Trophoblast cell (in vitro differentiated cells and primary cell): ENCODE measurements at regions not wholly inside any gene's neighbourhood (a gene's known extent, or its start where the extent isn't known, plus 50 kb on each side); places are given as distances from the start of the nearest gene placed in this dataset.

Experiments
- DNase-seq, 2 donors: peaks; one replicate each; pipeline ENCODE4 v3.0.0-alpha.2; 2016
- H2AFZ ChIP-seq: 2 replicates; pipeline ENCODE4 v1.6.1; 2013; ENCODE audit warnings: low read length, moderate library complexity, mild to moderate bottlenecking; ENCODE audit not compliant: insufficient read depth, poor library complexity
- H2AK5ac ChIP-seq: 2 replicates; pipeline ENCODE4 v1.6.1; 2013; ENCODE audit warnings: mild to moderate bottlenecking, low read length
- H2BK120ac ChIP-seq: 2 replicates; pipeline ENCODE4 v1.6.1; 2013; ENCODE audit warnings: low read length, mild to moderate bottlenecking, moderate library complexity; ENCODE audit not compliant: insufficient read depth, poor library complexity
- H2BK12ac ChIP-seq: 2 replicates; pipeline ENCODE4 v1.6.1; 2013; ENCODE audit warnings: mild to moderate bottlenecking, low read length, moderate library complexity
- H2BK5ac ChIP-seq: 2 replicates; pipeline ENCODE4 v1.6.1; 2013; ENCODE audit warnings: low read length, low read depth, moderate library complexity, mild to moderate bottlenecking; ENCODE audit not compliant: poor library complexity
- H3K14ac ChIP-seq: 2 replicates; pipeline ENCODE4 v1.6.1; 2013; ENCODE audit warnings: mild to moderate bottlenecking, low read length
- H3K18ac ChIP-seq: 2 replicates; pipeline ENCODE4 v1.6.1; 2013; ENCODE audit warnings: mild to moderate bottlenecking, low read length
- H3K23ac ChIP-seq: 2 replicates; pipeline ENCODE4 v1.6.1; 2013; ENCODE audit warnings: low read length
- H3K27ac ChIP-seq: 2 replicates; pipeline ENCODE4 v1.5.1; 2013; ENCODE audit warnings: low read depth, mild to moderate bottlenecking, inconsistent platforms, low read length, moderate library complexity
- H3K27me3 ChIP-seq: 2 replicates; pipeline ENCODE4 v1.6.1; 2013; ENCODE audit warnings: inconsistent platforms, mild to moderate bottlenecking, low read length, moderate library complexity; ENCODE audit not compliant: insufficient read depth
- H3K36me3 ChIP-seq, 2 experiments: 1 replicate in 1 of 2; 2 replicates in 1 of 2; pipeline ENCODE4 v1.6.1; 2013; ENCODE audit warnings: low read length in 2 of 2, mild to moderate bottlenecking in 2 of 2, moderate library complexity in 1 of 2; ENCODE audit not compliant: insufficient read depth in 2 of 2, control insufficient read depth in 1 of 2
- H3K4ac ChIP-seq: 2 replicates; pipeline ENCODE4 v1.6.1; 2013; ENCODE audit warnings: low read depth, mild to moderate bottlenecking, low read length, moderate library complexity
- H3K4me1 ChIP-seq, 2 experiments: 1 replicate in 1 of 2; 2 replicates in 1 of 2; pipeline ENCODE4 v1.6.1; 2013; ENCODE audit warnings: low read length in 2 of 2, mild to moderate bottlenecking in 2 of 2, moderate library complexity in 1 of 2; ENCODE audit not compliant: insufficient read depth in 2 of 2, control insufficient read depth in 1 of 2
- H3K4me2 ChIP-seq: 2 replicates; pipeline ENCODE4 v1.6.1; 2013; ENCODE audit warnings: inconsistent platforms, mild to moderate bottlenecking, low read length, moderate library complexity
- H3K4me3 ChIP-seq: 2 replicates; pipeline ENCODE4 v1.5.1; 2013; ENCODE audit warnings: mild to moderate bottlenecking, low read depth, low read length, inconsistent platforms
- H3K79me1 ChIP-seq: one replicate; pipeline ENCODE4 v1.6.1; 2013; ENCODE audit warnings: low read length
- H3K79me2 ChIP-seq: 2 replicates; pipeline ENCODE4 v1.6.1; 2013; ENCODE audit warnings: low read length, mild to moderate bottlenecking; ENCODE audit not compliant: control insufficient read depth, insufficient read depth, poor library complexity
- H3K9ac ChIP-seq: 2 replicates; pipeline ENCODE4 v1.6.1; 2013; ENCODE audit warnings: mild to moderate bottlenecking, low read length
- H3K9me3 ChIP-seq: 2 replicates; pipeline ENCODE4 v1.6.1; 2013; ENCODE audit warnings: low read depth, mild to moderate bottlenecking, control low read depth, inconsistent platforms, low read length; ENCODE audit not compliant: insufficient read depth
- H4K12ac ChIP-seq: 2 replicates; pipeline ENCODE4 v1.6.1; 2013; ENCODE audit warnings: low read depth, mild to moderate bottlenecking, low read length, moderate library complexity
- H4K8ac ChIP-seq: 2 replicates; pipeline ENCODE4 v1.6.1; 2013; ENCODE audit warnings: low read depth, mild to moderate bottlenecking, low read length, moderate library complexity
- H4K91ac ChIP-seq: one replicate; pipeline ENCODE4 v1.6.1; 2013; ENCODE audit warnings: low read depth, mild to moderate bottlenecking, low read length, moderate library complexity
- WGBS: extraction: QIAGEN DNeasy Blood & Tissue Kit; methylation state at CpG from one replicate; pipeline ENCODE4 v1.1.7; 2013; ENCODE audit warnings: missing lambda C conversion rate; ENCODE audit not compliant: insufficient read length, insufficient coverage; ENCODE audit errors: extremely low coverage; 5-methylcytosine and 5-hydroxymethylcytosine counted together

GRCh38 chr1:37404711-37405110, 69.7 kb upstream of the ZC3H12A start:
- no peak overlapping the region for H2BK120ac ChIP-seq
- H3K27me3 ChIP-seq = no peaks in the 10 kb centered on the region
- no peak overlapping the region for H2BK12ac ChIP-seq
- H3K9ac ChIP-seq = no peak overlapping the region
- no peak overlapping the region for H3K4ac ChIP-seq
- no peak overlapping the region for H3K4me3 ChIP-seq
- no peak overlapping the region for H4K8ac ChIP-seq
- no peak overlapping the region for H3K4me2 ChIP-seq
- H4K91ac ChIP-seq = no peak overlapping the region
- H2AFZ ChIP-seq = no peak overlapping the region
- no peaks in the 10 kb centered on the region for H3K79me2 ChIP-seq
- no peak overlapping the region for H2BK5ac ChIP-seq
- H3K36me3 ChIP-seq = no peaks in the 10 kb centered on the region
- no peaks in the 10 kb centered on the region for H3K79me1 ChIP-seq
- DNase-seq = no peak
- H3K4me1 ChIP-seq = no peaks in the 10 kb centered on the region
- no peak overlapping the region for H3K18ac ChIP-seq
- no peaks in the 10 kb centered on the region for H3K9me3 ChIP-seq
- H3K23ac ChIP-seq = peak overlapping the region; percentile 95
- no CpG with 5 or more reads among the region's 4 CpGs for WGBS
- no peak overlapping the region for H3K14ac ChIP-seq
- H3K27ac ChIP-seq = no peak overlapping the region
- no peak overlapping the region for H2AK5ac ChIP-seq
- H4K12ac ChIP-seq = no peak overlapping the region

GRCh38 chr1:37410105-37410504, 64.3 kb upstream of the ZC3H12A start:
- Histone ChIP-seq H3K9me3 (peaks cover 3% of the 10 kb centered on the region), H3K4ac (no peak overlapping the region), H4K91ac (no peak overlapping the region), H2BK120ac (no peak overlapping the region), H3K9ac (no peak overlapping the region), H3K4me3 (no peak overlapping the region), H4K12ac (no peak overlapping the region), H3K36me3 (no peaks in the 10 kb centered on the region), H2AFZ (no peak overlapping the region), H3K14ac (no peak overlapping the region), H3K4me1 (no peaks in the 10 kb centered on the region), H3K79me1 (no peaks in the 10 kb centered on the region), H3K4me2 (no peak overlapping the region), H3K79me2 (no peaks in the 10 kb centered on the region), H3K27me3 (no peaks in the 10 kb centered on the region), H3K18ac (no peak overlapping the region), H3K27ac (no peak overlapping the region), H2AK5ac (no peak overlapping the region), H2BK5ac (no peak overlapping the region), H3K23ac (no peak overlapping the region), H2BK12ac (no peak overlapping the region), H4K8ac (no peak overlapping the region)
- DNase-seq = no peak
- WGBS = no CpG with 5 or more reads among the region's 7 CpGs

- no peak overlapping the region for H3K4me2 ChIP-seq
- no peak overlapping the region for H4K12ac ChIP-seq
- no peak overlapping the region for H3K14ac ChIP-seq
- peaks cover 6% of the 10 kb centered on the region for H3K9me3 ChIP-seq
- H2BK5ac ChIP-seq = no peak overlapping the region
- H3K18ac ChIP-seq = no peak overlapping the region
- H2AFZ ChIP-seq = no peak overlapping the region
- H2BK12ac ChIP-seq = no peak overlapping the region
- no peaks in the 10 kb centered on the region for H3K4me1 ChIP-seq
- no CpG with 5 or more reads among the region's 7 CpGs for WGBS
- H3K79me2 ChIP-seq = no peaks in the 10 kb centered on the region
- no peak overlapping the region for H2AK5ac ChIP-seq
- no peak overlapping the region for H3K27ac ChIP-seq
- H3K79me1 ChIP-seq = no peaks in the 10 kb centered on the region
- H3K9ac ChIP-seq = no peak overlapping the region
- no peak overlapping the region for H4K91ac ChIP-seq
- H3K27me3 ChIP-seq = no peaks in the 10 kb centered on the region
- no peak overlapping the region for H4K8ac ChIP-seq
- DNase-seq = peak; percentile 14 to 54
- no peak overlapping the region for H3K23ac ChIP-seq
- H3K36me3 ChIP-seq = no peaks in the 10 kb centered on the region
- no peak overlapping the region for H2BK120ac ChIP-seq
- H3K4ac ChIP-seq = no peak overlapping the region
- no peak overlapping the region for H3K4me3 ChIP-seq
Observed at GRCh38 chr1:37410815-37411214, 63.6 kb upstream of the ZC3H12A start.

- Histone ChIP-seq H3K9me3 (peaks cover 12% of the 10 kb centered on the region), H4K8ac (no peak overlapping the region), H2BK12ac (no peak overlapping the region), H3K27ac (no peak overlapping the region), H3K4me2 (no peak overlapping the region), H3K27me3 (no peaks in the 10 kb centered on the region), H2AK5ac (no peak overlapping the region), H3K36me3 (no peaks in the 10 kb centered on the region), H3K9ac (peak overlapping the region; percentile 16), H2BK120ac (no peak overlapping the region), H3K79me1 (no peaks in the 10 kb centered on the region), H2AFZ (no peak overlapping the region), H4K12ac (no peak overlapping the region), H3K4ac (no peak overlapping the region), H3K4me3 (peak overlapping the region; percentile 58), H2BK5ac (no peak overlapping the region), H3K4me1 (no peaks in the 10 kb centered on the region), H3K23ac (no peak overlapping the region), H4K91ac (no peak overlapping the region), H3K18ac (no peak overlapping the region), H3K14ac (no peak overlapping the region), H3K79me2 (no peaks in the 10 kb centered on the region)
- no CpG with 5 or more reads among the region's 13 CpGs for WGBS
- no peak for DNase-seq
Observed at GRCh38 chr1:37415611-37416244, 58.7 kb upstream of the ZC3H12A start.
